NB4 (cell line): ENCODE measurements at regions not wholly inside any gene's neighbourhood (a gene's known extent, or its start where the extent isn't known, plus 50 kb on each side); places are given as distances from the start of the nearest gene placed in this dataset.

Source experiments
- POLR2A ChIP-seq: IDR thresholded peaks from 2 replicates; pipeline ENCODE4 v1.6.1; 2011; ENCODE audit warnings: mild to moderate bottlenecking; ENCODE audit not compliant: insufficient read length; ENCODE audit errors: extremely low read depth
- TF ChIP-seq, protein P1 (sequence below): IDR thresholded peaks from one replicate; pipeline ENCODE4 v1.5.1; 2012; ENCODE audit warnings: low read depth, low read length

DNA sequence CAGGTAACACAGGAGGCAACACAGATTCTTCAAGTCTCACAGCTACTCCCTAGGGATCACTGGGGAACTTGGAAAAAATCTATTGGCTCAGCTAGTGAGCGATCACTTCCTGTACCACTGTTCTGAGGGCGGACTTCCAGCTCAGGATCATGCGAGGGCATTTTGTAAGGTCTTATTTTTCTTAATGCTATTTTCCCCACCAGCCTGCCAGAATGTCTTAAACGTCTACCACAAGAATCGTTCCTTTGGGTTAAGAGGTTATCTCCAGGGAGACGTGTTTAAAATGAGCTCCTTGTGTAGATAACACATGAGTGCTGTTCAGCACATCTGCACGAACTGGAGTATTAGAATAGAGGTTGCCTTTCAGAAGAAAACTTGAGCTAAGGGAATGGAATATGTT is 162.6 kb downstream of the ETNK1 start:
- TF ChIP-seq POLR2A = no peak
- TF ChIP-seq, protein P1, sequence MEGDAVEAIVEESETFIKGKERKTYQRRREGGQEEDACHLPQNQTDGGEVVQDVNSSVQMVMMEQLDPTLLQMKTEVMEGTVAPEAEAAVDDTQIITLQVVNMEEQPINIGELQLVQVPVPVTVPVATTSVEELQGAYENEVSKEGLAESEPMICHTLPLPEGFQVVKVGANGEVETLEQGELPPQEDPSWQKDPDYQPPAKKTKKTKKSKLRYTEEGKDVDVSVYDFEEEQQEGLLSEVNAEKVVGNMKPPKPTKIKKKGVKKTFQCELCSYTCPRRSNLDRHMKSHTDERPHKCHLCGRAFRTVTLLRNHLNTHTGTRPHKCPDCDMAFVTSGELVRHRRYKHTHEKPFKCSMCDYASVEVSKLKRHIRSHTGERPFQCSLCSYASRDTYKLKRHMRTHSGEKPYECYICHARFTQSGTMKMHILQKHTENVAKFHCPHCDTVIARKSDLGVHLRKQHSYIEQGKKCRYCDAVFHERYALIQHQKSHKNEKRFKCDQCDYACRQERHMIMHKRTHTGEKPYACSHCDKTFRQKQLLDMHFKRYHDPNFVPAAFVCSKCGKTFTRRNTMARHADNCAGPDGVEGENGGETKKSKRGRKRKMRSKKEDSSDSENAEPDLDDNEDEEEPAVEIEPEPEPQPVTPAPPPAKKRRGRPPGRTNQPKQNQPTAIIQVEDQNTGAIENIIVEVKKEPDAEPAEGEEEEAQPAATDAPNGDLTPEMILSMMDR = no peak
